Thyroid gland (tissue), 4 donors: ENCODE measurements at regions not wholly inside any gene's neighbourhood (a gene's known extent, or its start where the extent isn't known, plus 50 kb on each side); places are given as distances from the start of the nearest gene placed in this dataset.

Experiments used
- CTCF ChIP-seq, 6 experiments: fragments of 200-600 bp in 3 of 6; fragments of 450-650 bp in 3 of 6; sonication (generic) in 3 of 6; IDR thresholded peaks; one replicate each; pipeline ENCODE4 v1.5.1; 2016 to 2019; ENCODE audit warnings: antibody characterized with exemption in 6 of 6, mild to moderate bottlenecking in 2 of 6, inconsistent platforms in 1 of 6, moderate library complexity in 1 of 6
- POLR2A ChIP-seq, 2 donors: fragments of 450-650 bp; IDR thresholded peaks; one replicate each; pipeline ENCODE4 v1.6.1; 2017; ENCODE audit warnings: antibody characterized with exemption in 2 of 2, mild to moderate bottlenecking in 2 of 2, moderate library complexity in 1 of 2

- no peak for TF ChIP-seq CTCF (IDR thresholded peaks at IDR 0.05)
- no peak for TF ChIP-seq POLR2A (IDR thresholded peaks at IDR 0.05)
These were observed 122.8 kb upstream of the SOX5 start for GRCh38 chr12:24072302-24072701.
